Testis (tissue), 2 donors: ENCODE measurements at regions not wholly inside any gene's neighbourhood (a gene's known extent, or its start where the extent isn't known, plus 50 kb on each side); places are given as distances from the start of the nearest gene placed in this dataset.

Experiments used
- POLR2A ChIP-seq: fragments of 450-650 bp; IDR thresholded peaks from one replicate; pipeline ENCODE4 v1.6.1; 2017; ENCODE audit warnings: antibody characterized with exemption, mild to moderate bottlenecking, moderate library complexity
- TF ChIP-seq, protein P1 (sequence below), 3 experiments: fragments of 450-650 bp in 2 of 3; fragments of 200-600 bp in 1 of 3; sonication (generic) in 1 of 3; IDR thresholded peaks; one replicate each; pipeline ENCODE4 v1.5.1; 2016 to 2019; ENCODE audit warnings: antibody characterized with exemption in 3 of 3, mild to moderate bottlenecking in 2 of 3, moderate library complexity in 1 of 3

DNA sequence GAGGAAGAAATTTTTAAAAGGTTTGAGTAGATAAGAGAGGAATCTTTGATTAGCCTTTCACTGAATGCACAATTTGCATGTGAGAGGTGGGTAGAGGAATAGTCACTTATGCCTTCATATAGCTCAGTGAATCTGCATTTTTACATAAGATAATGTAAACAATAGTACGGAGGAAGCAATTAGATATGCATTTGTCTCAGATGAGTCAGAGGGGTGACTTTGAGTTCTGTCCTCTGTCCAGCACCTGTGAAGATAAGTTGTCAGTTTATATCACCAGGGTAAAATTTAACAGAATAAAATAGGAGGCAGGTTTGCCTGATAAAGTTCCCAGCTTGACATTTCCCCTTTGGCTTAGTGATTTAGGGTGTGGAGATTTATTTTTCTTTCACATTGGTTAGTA, 841.9 kb downstream of the PCDH18 start:
- TF ChIP-seq, protein P1, sequence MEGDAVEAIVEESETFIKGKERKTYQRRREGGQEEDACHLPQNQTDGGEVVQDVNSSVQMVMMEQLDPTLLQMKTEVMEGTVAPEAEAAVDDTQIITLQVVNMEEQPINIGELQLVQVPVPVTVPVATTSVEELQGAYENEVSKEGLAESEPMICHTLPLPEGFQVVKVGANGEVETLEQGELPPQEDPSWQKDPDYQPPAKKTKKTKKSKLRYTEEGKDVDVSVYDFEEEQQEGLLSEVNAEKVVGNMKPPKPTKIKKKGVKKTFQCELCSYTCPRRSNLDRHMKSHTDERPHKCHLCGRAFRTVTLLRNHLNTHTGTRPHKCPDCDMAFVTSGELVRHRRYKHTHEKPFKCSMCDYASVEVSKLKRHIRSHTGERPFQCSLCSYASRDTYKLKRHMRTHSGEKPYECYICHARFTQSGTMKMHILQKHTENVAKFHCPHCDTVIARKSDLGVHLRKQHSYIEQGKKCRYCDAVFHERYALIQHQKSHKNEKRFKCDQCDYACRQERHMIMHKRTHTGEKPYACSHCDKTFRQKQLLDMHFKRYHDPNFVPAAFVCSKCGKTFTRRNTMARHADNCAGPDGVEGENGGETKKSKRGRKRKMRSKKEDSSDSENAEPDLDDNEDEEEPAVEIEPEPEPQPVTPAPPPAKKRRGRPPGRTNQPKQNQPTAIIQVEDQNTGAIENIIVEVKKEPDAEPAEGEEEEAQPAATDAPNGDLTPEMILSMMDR (IDR thresholded peaks at IDR 0.05), result no peak
- TF ChIP-seq POLR2A, result no peak
